GM19035 (cell line): ENCODE measurements at regions not wholly inside any gene's neighbourhood (a gene's known extent, or its start where the extent isn't known, plus 50 kb on each side); places are given as distances from the start of the nearest gene placed in this dataset.

Experiments used
- ATAC-seq: cut with Tn5 transposase; IDR thresholded peaks from one replicate; pipeline ENCODE4 v1.9.1; 2021; ENCODE audit not compliant: unreplicated experiment

GRCh38 chr14:56494167-56494566 is 85.4 kb upstream of the TMEM260 start:
- no peak for ATAC-seq

GRCh38 chr14:56498112-56498511 is 81.5 kb upstream of the TMEM260 start:
- no peak for ATAC-seq

- no peak for ATAC-seq
Observed at GRCh38 chr14:56501909-56502530, 77.6 kb upstream of the TMEM260 start.

GRCh38 chr14:56505361-56505760 is 74.2 kb upstream of the TMEM260 start:
- no peak for ATAC-seq

- ATAC-seq: no peak
Observed at GRCh38 chr14:56512521-56512920, 67.1 kb upstream of the TMEM260 start.

- no peak for ATAC-seq
Observed at GRCh38 chr14:56514663-56515371, 64.8 kb upstream of the TMEM260 start.

GRCh38 chr14:56515739-56516138 is 63.9 kb upstream of the TMEM260 start:
- ATAC-seq: no peak

GRCh38 chr14:56522403-56522802 is 57.2 kb upstream of the TMEM260 start:
- ATAC-seq: no peak

GRCh38 chr14:56524971-56525677 is 54.5 kb upstream of the TMEM260 start:
- ATAC-seq: no peak

- no peak for ATAC-seq
Observed at GRCh38 chr14:56528927-56529326, 50.7 kb upstream of the TMEM260 start.
